ENCODE measurements at regions not wholly inside any gene's neighbourhood (a gene's known extent, or its start where the extent isn't known, plus 50 kb on each side); places are given as distances from the start of the nearest gene placed in this dataset.
"Not testable (repeated sequence)": the region's sequence is repeated elsewhere in the genome, so short reads cannot be mapped to it uniquely, and the experiment has no call there.

- H3K4me3 ChIP-seq (ENCODE audit: low read depth, low read length), result no peak overlapping the region
- no peak for TF ChIP-seq CTCF (conservative IDR thresholded peaks at IDR 0.05; ENCODE audit: low read depth, low read length)
- DNase-seq (ENCODE audit: low read depth), result no peak
Observed at GRCh38 chr2:210859314-210859713, 302.9 kb downstream of the CPS1 start.

GRCh38 chr2:210860276-210860675 lies 303.9 kb downstream of the CPS1 start:
- DNase-seq (ENCODE audit: low read depth), result no peak
- H3K4me3 ChIP-seq (ENCODE audit: low read depth, low read length), result no peak overlapping the region
- no peak for TF ChIP-seq CTCF (conservative IDR thresholded peaks at IDR 0.05; ENCODE audit: low read depth, low read length)

GRCh38 chr2:210861038-210861665 lies 304.8 kb downstream of the CPS1 start:
- no peak overlapping the region for H3K4me3 ChIP-seq (ENCODE audit: low read depth, low read length)
- no peak for DNase-seq (ENCODE audit: low read depth)
- no peak for TF ChIP-seq CTCF (conservative IDR thresholded peaks at IDR 0.05; ENCODE audit: low read depth, low read length)

- no peak overlapping the region for H3K4me3 ChIP-seq (ENCODE audit: low read depth, low read length)
- DNase-seq (ENCODE audit: low read depth), result no peak
- no peak for TF ChIP-seq CTCF (conservative IDR thresholded peaks at IDR 0.05; ENCODE audit: low read depth, low read length)
Observed at GRCh38 chr2:210862283-210863065, 306.1 kb downstream of the CPS1 start.

- no peak overlapping the region for H3K4me3 ChIP-seq (ENCODE audit: low read depth, low read length)
- TF ChIP-seq CTCF (conservative IDR thresholded peaks at IDR 0.05; ENCODE audit: low read depth, low read length), result no peak
- DNase-seq (ENCODE audit: low read depth), result no peak
Observed at GRCh38 chr2:210863283-210863682, 306.9 kb downstream of the CPS1 start.

GRCh38 chr2:210871566-210871965 lies 315.2 kb downstream of the CPS1 start:
- H3K4me3 ChIP-seq (ENCODE audit: low read depth, low read length); DNase-seq (ENCODE audit: low read depth): not testable (repeated sequence)

- DNase-seq (ENCODE audit: low read depth), result no peak
- TF ChIP-seq CTCF (conservative IDR thresholded peaks at IDR 0.05; ENCODE audit: low read depth, low read length), result no peak
- no peak overlapping the region for H3K4me3 ChIP-seq (ENCODE audit: low read depth, low read length)
Observed at GRCh38 chr2:210873631-210874030, 317.2 kb downstream of the CPS1 start.
